ENCODE measurements at regions not wholly inside any gene's neighbourhood (a gene's known extent, or its start where the extent isn't known, plus 50 kb on each side); places are given as distances from the start of the nearest gene placed in this dataset.

DNA sequence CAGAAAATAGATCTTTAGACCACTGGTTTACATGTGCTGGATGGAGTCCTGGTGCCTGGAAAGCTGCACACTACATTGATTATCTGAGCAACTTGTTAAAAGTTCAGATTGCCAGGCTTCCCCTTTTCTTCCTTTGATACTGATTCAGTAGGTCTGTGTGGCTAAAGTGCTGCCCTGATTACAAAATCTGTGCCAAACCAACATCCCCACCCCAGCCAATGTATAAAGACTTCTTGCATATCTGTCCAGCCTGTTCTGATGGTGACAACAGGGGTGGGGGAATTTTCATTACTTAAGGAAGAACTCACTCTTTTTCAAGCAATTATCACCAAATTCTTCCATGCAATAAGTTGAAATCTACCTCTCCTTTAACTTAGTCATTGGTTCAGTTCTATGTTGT, 135.5 kb downstream of the TNFSF18 start:
- TF ChIP-seq POLR2A (IDR thresholded peaks at IDR 0.05; ENCODE audit: low read depth, low read length) (no peak), POLR2AphosphoS5 (IDR thresholded peaks at IDR 0.05; ENCODE audit: low read depth, low read length) (no peak), TAF1 (IDR thresholded peaks at IDR 0.05; ENCODE audit: low read depth, low read length) (no peak)
